Fibroblast of lung (primary cell): ENCODE measurements at regions not wholly inside any gene's neighbourhood (a gene's known extent, or its start where the extent isn't known, plus 50 kb on each side); places are given as distances from the start of the nearest gene placed in this dataset.

Experiments
- CTCF ChIP-seq, 2 donors: IDR thresholded peaks in 1 of 2; conservative IDR thresholded peaks in 1 of 2; 1 replicate in 1 of 2; 2 replicates in 1 of 2; pipeline ENCODE4 v1.5.1; 2011 to 2012; ENCODE audit warnings: low read length in 2 of 2, control low read depth in 1 of 2, inconsistent platforms in 1 of 2, low read depth in 1 of 2, mild to moderate bottlenecking in 1 of 2
- EZH2 ChIP-seq: IDR thresholded peaks from 2 replicates; pipeline ENCODE4 v1.5.1; 2012; ENCODE audit warnings: low read length, control low read depth, mild to moderate bottlenecking; ENCODE audit errors: missing control alignments

- no peak for TF ChIP-seq CTCF (conservative IDR thresholded peaks at IDR 0.05 in 1 of 2, IDR thresholded peaks at IDR 0.05 in 1 of 2; ENCODE audit: low read depth in 1 of 2, low read length in 2 of 2)
- TF ChIP-seq EZH2, result no peak
Observed at GRCh38 chr3:106120356-106120755, 251.5 kb upstream of the CBLB start.
